H9 (cell line): ENCODE measurements at regions not wholly inside any gene's neighbourhood (a gene's known extent, or its start where the extent isn't known, plus 50 kb on each side); places are given as distances from the start of the nearest gene placed in this dataset.

Experiments used
- DNase-seq: peaks from one replicate; pipeline ENCODE4 v3.0.0-alpha.2; 2017
- H2AFZ ChIP-seq: one replicate; pipeline ENCODE4 v1.6.1; 2013; ENCODE audit warnings: mild to moderate bottlenecking, low read length, control low read depth, moderate library complexity
- H2AK5ac ChIP-seq: 2 replicates; pipeline ENCODE4 v1.6.1; 2013; ENCODE audit warnings: low read length, control low read depth, mixed read lengths; ENCODE audit not compliant: insufficient read length
- H2BK120ac ChIP-seq: one replicate; pipeline ENCODE4 v1.6.1; 2013; ENCODE audit warnings: low read depth, mild to moderate bottlenecking, low read length, control low read depth, inconsistent platforms; ENCODE audit not compliant: poor library complexity, severe bottlenecking
- H2BK12ac ChIP-seq: 2 replicates; pipeline ENCODE4 v1.6.1; 2013; ENCODE audit warnings: low read length, control low read depth, mixed read lengths, low read depth; ENCODE audit not compliant: insufficient read length
- H2BK15ac ChIP-seq: 2 replicates; pipeline ENCODE4 v1.6.1; 2013; ENCODE audit warnings: low read depth, low read length, control low read depth
- H2BK20ac ChIP-seq: one replicate; pipeline ENCODE4 v1.6.1; 2013; ENCODE audit warnings: low read depth, mild to moderate bottlenecking, low read length, control low read depth, inconsistent platforms; ENCODE audit not compliant: poor library complexity, severe bottlenecking
- H2BK5ac ChIP-seq: 2 replicates; pipeline ENCODE4 v1.6.1; 2013; ENCODE audit warnings: low read length, control low read depth, mixed read lengths; ENCODE audit not compliant: insufficient read length
- H3K14ac ChIP-seq: 2 replicates; pipeline ENCODE4 v1.6.1; 2013; ENCODE audit warnings: low read length, control low read depth; ENCODE audit not compliant: insufficient read depth
- H3K18ac ChIP-seq: 2 replicates; pipeline ENCODE4 v1.6.1; 2013; ENCODE audit warnings: low read depth, mild to moderate bottlenecking, mixed read lengths, low read length, control low read depth; ENCODE audit not compliant: insufficient read length
- H3K23ac ChIP-seq: 2 replicates; pipeline ENCODE4 v1.6.1; 2013; ENCODE audit warnings: low read length, control low read depth, mixed read lengths, low read depth; ENCODE audit not compliant: insufficient read length
- H3K23me2 ChIP-seq: 2 replicates; pipeline ENCODE4 v1.6.1; 2013; ENCODE audit warnings: low read depth, mild to moderate bottlenecking, mixed read lengths, low read length, control low read depth; ENCODE audit not compliant: insufficient read length, poor library complexity, severe bottlenecking
- H3K27ac ChIP-seq: 2 replicates; pipeline ENCODE4 v1.5.1; 2013; ENCODE audit warnings: low read length, control low read depth, mixed read lengths, low read depth; ENCODE audit not compliant: insufficient read length
- H3K27me3 ChIP-seq: 2 replicates; pipeline ENCODE4 v1.6.1; 2013; ENCODE audit warnings: low read length, control low read depth, inconsistent platforms; ENCODE audit not compliant: insufficient read depth
- H3K4ac ChIP-seq: 2 replicates; pipeline ENCODE4 v1.6.1; 2013; ENCODE audit warnings: low read depth, mild to moderate bottlenecking, control low read depth, inconsistent platforms, low read length, moderate library complexity
- H3K4me1 ChIP-seq: 2 replicates; pipeline ENCODE4 v1.6.1; 2013; ENCODE audit warnings: low read length, control low read depth, inconsistent platforms; ENCODE audit not compliant: insufficient read depth
- H3K4me2 ChIP-seq: 2 replicates; pipeline ENCODE4 v1.6.1; 2013; ENCODE audit warnings: low read length, control low read depth, mixed read lengths; ENCODE audit not compliant: insufficient read length, insufficient read depth
- H3K56ac ChIP-seq: 2 replicates; pipeline ENCODE4 v1.6.1; 2013; ENCODE audit warnings: low read depth, mild to moderate bottlenecking, mixed read lengths, low read length, control low read depth; ENCODE audit not compliant: insufficient read length
- H3K79me1 ChIP-seq: 2 replicates; pipeline ENCODE4 v1.6.1; 2013; ENCODE audit warnings: low read depth, mild to moderate bottlenecking, moderate library complexity, low read length, control low read depth, inconsistent platforms; ENCODE audit not compliant: insufficient read depth, poor library complexity, severe bottlenecking
- H3K79me2 ChIP-seq: 2 replicates; pipeline ENCODE4 v1.6.1; 2013; ENCODE audit warnings: low read length, control low read depth, inconsistent platforms; ENCODE audit not compliant: insufficient read depth
- H3K9ac ChIP-seq: 2 replicates; pipeline ENCODE4 v1.6.1; 2013; ENCODE audit warnings: low read length, control low read depth, mixed read lengths; ENCODE audit not compliant: insufficient read length; ENCODE audit errors: extremely low read depth
- H3K9me3 ChIP-seq: one replicate; pipeline ENCODE4 v1.6.1; 2013; ENCODE audit warnings: low read depth, low read length, inconsistent platforms; ENCODE audit not compliant: control insufficient read depth
- H3T11ph ChIP-seq: one replicate; pipeline ENCODE4 v1.6.1; 2013; ENCODE audit warnings: mild to moderate bottlenecking, low read length, control low read depth, inconsistent platforms
- H4K20me1 ChIP-seq: one replicate; pipeline ENCODE4 v1.6.1; 2013; ENCODE audit not compliant: control insufficient read depth, insufficient read length, insufficient read depth
- H4K5ac ChIP-seq: 2 replicates; pipeline ENCODE4 v1.6.1; 2013; ENCODE audit warnings: low read depth, mild to moderate bottlenecking, mixed read lengths, low read length, control low read depth; ENCODE audit not compliant: insufficient read length
- H4K8ac ChIP-seq: replicated peaks from 2 replicates; pipeline ENCODE4 v1.6.1; 2013; ENCODE audit warnings: low read length, control low read depth, mixed read lengths, low read depth; ENCODE audit not compliant: insufficient read length
- H4K91ac ChIP-seq: 2 replicates; pipeline ENCODE4 v1.6.1; 2013; ENCODE audit warnings: low read depth, mild to moderate bottlenecking, moderate library complexity, mixed read lengths, low read length, control low read depth; ENCODE audit not compliant: insufficient read length
- H3K27ac Mint-ChIP-seq, 3 experiments: 2 replicates in 2 of 3; 3 replicates in 1 of 3; pipeline ENCODE4 v1.8.0; 2020 to 2021; ENCODE audit warnings: mixed read lengths in 3 of 3, mild to moderate bottlenecking in 1 of 3, moderate library complexity in 1 of 3
- H3K27me3 Mint-ChIP-seq: 2 replicates; pipeline ENCODE4 v1.8.0; 2021; ENCODE audit warnings: low read depth, mild to moderate bottlenecking, moderate library complexity, mixed read lengths
- H3K36me3 Mint-ChIP-seq, 3 experiments: 2 replicates in 2 of 3; 3 replicates in 1 of 3; pipeline ENCODE4 v1.8.0; 2020 to 2021; ENCODE audit warnings: low read depth in 3 of 3, mixed read lengths in 3 of 3; ENCODE audit not compliant: insufficient read depth in 1 of 3
- H3K4me1 Mint-ChIP-seq, 2 experiments: 2 replicates each; pipeline ENCODE4 v1.8.0; 2020; ENCODE audit warnings: mixed read lengths in 2 of 2
- H3K4me3 Mint-ChIP-seq, 2 experiments: 2 replicates in 1 of 2; 3 replicates in 1 of 2; pipeline ENCODE4 v1.8.0; 2020 to 2021; ENCODE audit warnings: mild to moderate bottlenecking in 2 of 2, mixed read lengths in 2 of 2, moderate library complexity in 1 of 2
- H3K9me3 Mint-ChIP-seq, 2 experiments: 2 replicates in 1 of 2; 3 replicates in 1 of 2; pipeline ENCODE4 v1.8.0; 2020; ENCODE audit warnings: mild to moderate bottlenecking in 2 of 2, mixed read lengths in 2 of 2, moderate library complexity in 1 of 2
- WGBS: extraction: QIAGEN DNeasy Blood & Tissue Kit; methylation state at CpG from one replicate; pipeline ENCODE4 v1.1.7; 2013; ENCODE audit warnings: missing lambda C conversion rate, low lambda C conversion rate, mixed read lengths; ENCODE audit not compliant: insufficient read length; ENCODE audit errors: extremely low coverage; 5-methylcytosine and 5-hydroxymethylcytosine counted together
- TF ChIP-seq, protein P1 (sequence below): fragments of 200-600 bp; sonication (generic); conservative IDR thresholded peaks from 3 replicates; pipeline ENCODE4 v1.8.0; 2021; ENCODE audit warnings: antibody characterized with exemption, mild to moderate bottlenecking

DNA sequence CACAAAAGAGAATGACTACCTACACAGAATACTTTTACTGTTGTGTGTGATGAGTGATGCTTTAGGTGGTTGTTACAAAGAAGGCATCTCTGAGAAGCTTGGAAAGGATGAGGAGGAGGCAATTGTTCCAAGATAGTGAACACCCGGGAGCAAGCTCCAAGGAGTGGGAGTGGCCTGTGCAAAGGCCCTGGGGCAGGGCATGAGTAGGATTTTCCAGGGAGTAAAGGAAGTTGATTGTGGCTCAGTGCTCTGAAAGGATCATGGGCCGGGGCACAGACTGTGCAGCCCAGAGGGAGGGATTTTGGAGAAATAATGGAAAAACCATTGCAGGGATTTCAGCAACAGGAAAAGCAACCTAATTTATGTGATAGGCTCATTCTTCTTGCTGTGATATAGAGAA, 264.3 kb downstream of the CDH26 start:
- H3K18ac ChIP-seq: no peak overlapping the region
- no CpG with 5 or more reads among the region's 2 CpGs for WGBS
- H3K23ac ChIP-seq: no peak overlapping the region
- Mint-ChIP-seq H3K4me1 (no peaks in the 10 kb centered on the region), H3K27ac (no peak overlapping the region; a peak in 1 of 7 replicates), H3K27me3 (peaks cover 23% of the 10 kb centered on the region), H3K36me3 (no peaks in the 10 kb centered on the region), H3K4me3 (no peak overlapping the region), H3K9me3 (no peaks in the 10 kb centered on the region)
- no peak overlapping the region for H3K14ac ChIP-seq
- H2BK20ac ChIP-seq: no peak overlapping the region
- no peak overlapping the region for H3K9ac ChIP-seq
- H2BK12ac ChIP-seq: no peak overlapping the region
- H3K4me2 ChIP-seq: no peak overlapping the region
- no peaks in the 10 kb centered on the region for H3K9me3 ChIP-seq
- no peaks in the 10 kb centered on the region for H3K23me2 ChIP-seq
- no peak overlapping the region for H2BK15ac ChIP-seq
- no peak overlapping the region for H4K5ac ChIP-seq
- H2AK5ac ChIP-seq: no peak overlapping the region
- H2AFZ ChIP-seq: no peak overlapping the region
- DNase-seq: no peak
- no peaks in the 10 kb centered on the region for H3K27me3 ChIP-seq
- no peaks in the 10 kb centered on the region for H3K4me1 ChIP-seq
- no peak overlapping the region for H2BK5ac ChIP-seq
- H4K20me1 ChIP-seq: no peaks in the 10 kb centered on the region
- no peak overlapping the region for H3K27ac ChIP-seq
- TF ChIP-seq, protein P1, sequence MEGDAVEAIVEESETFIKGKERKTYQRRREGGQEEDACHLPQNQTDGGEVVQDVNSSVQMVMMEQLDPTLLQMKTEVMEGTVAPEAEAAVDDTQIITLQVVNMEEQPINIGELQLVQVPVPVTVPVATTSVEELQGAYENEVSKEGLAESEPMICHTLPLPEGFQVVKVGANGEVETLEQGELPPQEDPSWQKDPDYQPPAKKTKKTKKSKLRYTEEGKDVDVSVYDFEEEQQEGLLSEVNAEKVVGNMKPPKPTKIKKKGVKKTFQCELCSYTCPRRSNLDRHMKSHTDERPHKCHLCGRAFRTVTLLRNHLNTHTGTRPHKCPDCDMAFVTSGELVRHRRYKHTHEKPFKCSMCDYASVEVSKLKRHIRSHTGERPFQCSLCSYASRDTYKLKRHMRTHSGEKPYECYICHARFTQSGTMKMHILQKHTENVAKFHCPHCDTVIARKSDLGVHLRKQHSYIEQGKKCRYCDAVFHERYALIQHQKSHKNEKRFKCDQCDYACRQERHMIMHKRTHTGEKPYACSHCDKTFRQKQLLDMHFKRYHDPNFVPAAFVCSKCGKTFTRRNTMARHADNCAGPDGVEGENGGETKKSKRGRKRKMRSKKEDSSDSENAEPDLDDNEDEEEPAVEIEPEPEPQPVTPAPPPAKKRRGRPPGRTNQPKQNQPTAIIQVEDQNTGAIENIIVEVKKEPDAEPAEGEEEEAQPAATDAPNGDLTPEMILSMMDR: no peak
- no peak overlapping the region for H4K8ac ChIP-seq
- H3K4ac ChIP-seq: no peak overlapping the region
- H2BK120ac ChIP-seq: no peak overlapping the region
- no peak overlapping the region for H4K91ac ChIP-seq
- no peak overlapping the region for H3K56ac ChIP-seq
- H3K79me2 ChIP-seq: no peaks in the 10 kb centered on the region
- H3K79me1 ChIP-seq: no peaks in the 10 kb centered on the region
- H3T11ph ChIP-seq: no peak overlapping the region
